Adrenal gland (tissue), 5 donors: ENCODE measurements at regions not wholly inside any gene's neighbourhood (a gene's known extent, or its start where the extent isn't known, plus 50 kb on each side); places are given as distances from the start of the nearest gene placed in this dataset.

Source experiments
- POLR2A ChIP-seq, 2 donors: fragments of 450-650 bp; IDR thresholded peaks; one replicate each; pipeline ENCODE4 v1.6.1; 2017; ENCODE audit warnings: antibody characterized with exemption in 2 of 2, mild to moderate bottlenecking in 2 of 2, moderate library complexity in 1 of 2
- TF ChIP-seq, protein P1 (sequence below), 6 experiments: fragments of 450-650 bp in 4 of 6; fragments of 200-600 bp in 2 of 6; sonication (generic) in 1 of 6; IDR thresholded peaks; 1 replicate in 5 of 6; 2 replicates in 1 of 6; pipeline versions ENCODE4 v1.5.1 to v1.8.0; 2016 to 2021; ENCODE audit warnings: antibody characterized with exemption in 6 of 6, mild to moderate bottlenecking in 2 of 6, moderate library complexity in 1 of 6
- donor health status: DM: no; HTN: no; CAD: no.

GRCh38 chr17:71905376-71906031, 215.3 kb upstream of the SOX9 start:
- TF ChIP-seq POLR2A (IDR thresholded peaks at IDR 0.05), result no peak
- TF ChIP-seq, protein P1, sequence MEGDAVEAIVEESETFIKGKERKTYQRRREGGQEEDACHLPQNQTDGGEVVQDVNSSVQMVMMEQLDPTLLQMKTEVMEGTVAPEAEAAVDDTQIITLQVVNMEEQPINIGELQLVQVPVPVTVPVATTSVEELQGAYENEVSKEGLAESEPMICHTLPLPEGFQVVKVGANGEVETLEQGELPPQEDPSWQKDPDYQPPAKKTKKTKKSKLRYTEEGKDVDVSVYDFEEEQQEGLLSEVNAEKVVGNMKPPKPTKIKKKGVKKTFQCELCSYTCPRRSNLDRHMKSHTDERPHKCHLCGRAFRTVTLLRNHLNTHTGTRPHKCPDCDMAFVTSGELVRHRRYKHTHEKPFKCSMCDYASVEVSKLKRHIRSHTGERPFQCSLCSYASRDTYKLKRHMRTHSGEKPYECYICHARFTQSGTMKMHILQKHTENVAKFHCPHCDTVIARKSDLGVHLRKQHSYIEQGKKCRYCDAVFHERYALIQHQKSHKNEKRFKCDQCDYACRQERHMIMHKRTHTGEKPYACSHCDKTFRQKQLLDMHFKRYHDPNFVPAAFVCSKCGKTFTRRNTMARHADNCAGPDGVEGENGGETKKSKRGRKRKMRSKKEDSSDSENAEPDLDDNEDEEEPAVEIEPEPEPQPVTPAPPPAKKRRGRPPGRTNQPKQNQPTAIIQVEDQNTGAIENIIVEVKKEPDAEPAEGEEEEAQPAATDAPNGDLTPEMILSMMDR (IDR thresholded peaks at IDR 0.05), result no peak
